HG02884 (cell line): ENCODE measurements at regions not wholly inside any gene's neighbourhood (a gene's known extent, or its start where the extent isn't known, plus 50 kb on each side); places are given as distances from the start of the nearest gene placed in this dataset.

ENCODE experiments used
- ATAC-seq: cut with Tn5 transposase; IDR thresholded peaks from one replicate; pipeline ENCODE4 v1.9.1; 2021; ENCODE audit warnings: mild to moderate bottlenecking, moderate library complexity; ENCODE audit not compliant: unreplicated experiment

DNA sequence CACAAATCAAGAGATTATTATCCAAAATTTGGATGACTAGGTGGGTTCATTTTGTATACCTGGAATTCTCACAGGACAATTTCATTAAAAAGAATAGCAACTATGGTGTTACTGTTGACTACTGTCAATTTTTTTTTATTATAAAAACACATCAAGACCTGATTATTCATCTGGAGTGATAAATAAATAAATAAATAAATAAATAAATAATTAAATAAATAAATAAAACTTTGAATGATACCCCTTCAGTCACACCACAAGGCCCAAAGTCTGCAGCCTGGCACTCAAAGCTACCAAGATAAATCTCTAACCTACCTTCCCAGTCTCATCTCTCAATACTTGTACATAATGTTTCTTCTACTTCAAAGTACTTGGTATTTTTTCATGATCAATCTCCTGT, 294.0 kb upstream of the KLHL29 start:
- no peak for ATAC-seq

GRCh38 chr2:23091900-23092299, 293.1 kb upstream of the KLHL29 start:
- ATAC-seq: no peak

DNA sequence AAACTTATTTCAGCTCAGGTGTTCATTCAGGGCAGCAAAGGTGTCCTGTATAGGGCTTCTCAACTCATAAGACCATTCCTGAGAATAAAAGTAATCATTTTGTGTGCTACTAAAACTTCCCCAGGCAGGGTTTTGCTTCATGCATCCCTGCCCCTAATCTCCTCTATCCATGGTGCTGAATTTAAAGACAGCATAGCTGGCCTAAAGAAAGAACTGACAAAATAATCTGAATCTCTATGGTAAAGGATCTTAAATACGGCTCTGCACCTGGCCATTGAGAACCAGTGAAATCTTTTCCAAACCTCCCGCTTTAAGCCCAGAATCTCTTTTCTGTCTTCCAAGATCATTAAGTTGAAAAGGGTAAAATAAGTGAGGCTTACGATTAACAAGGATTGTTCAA, 292.1 kb upstream of the KLHL29 start:
- no peak for ATAC-seq

DNA sequence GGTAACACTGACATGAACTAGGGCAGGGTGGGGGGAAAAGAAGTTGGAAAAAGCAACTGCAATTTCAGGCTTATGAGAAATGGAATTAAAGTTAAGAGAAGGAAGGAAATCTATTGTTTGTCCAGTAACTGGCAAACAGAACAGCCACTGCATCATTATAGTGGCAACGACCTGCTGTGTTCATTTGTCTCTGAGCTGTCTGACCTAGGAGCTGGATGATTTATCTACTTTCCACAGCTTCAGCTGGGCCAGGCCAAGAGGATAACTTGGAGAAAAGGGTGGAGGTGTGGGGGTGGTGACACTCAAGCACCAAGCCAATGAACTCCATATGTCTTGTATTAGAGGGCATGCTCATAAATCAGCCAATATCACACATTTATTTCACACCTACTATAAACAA, 291.5 kb upstream of the KLHL29 start:
- no peak for ATAC-seq

- no peak for ATAC-seq
Measured at GRCh38 chr2:23096906-23097602, 287.9 kb upstream of the KLHL29 start.

- ATAC-seq: no peak
Measured at GRCh38 chr2:23100406-23100805, 284.6 kb upstream of the KLHL29 start.

GRCh38 chr2:23106242-23106785, 278.7 kb upstream of the KLHL29 start:
- no peak for ATAC-seq

- ATAC-seq: no peak
Measured at GRCh38 chr2:23107327-23107941, 277.5 kb upstream of the KLHL29 start.

DNA sequence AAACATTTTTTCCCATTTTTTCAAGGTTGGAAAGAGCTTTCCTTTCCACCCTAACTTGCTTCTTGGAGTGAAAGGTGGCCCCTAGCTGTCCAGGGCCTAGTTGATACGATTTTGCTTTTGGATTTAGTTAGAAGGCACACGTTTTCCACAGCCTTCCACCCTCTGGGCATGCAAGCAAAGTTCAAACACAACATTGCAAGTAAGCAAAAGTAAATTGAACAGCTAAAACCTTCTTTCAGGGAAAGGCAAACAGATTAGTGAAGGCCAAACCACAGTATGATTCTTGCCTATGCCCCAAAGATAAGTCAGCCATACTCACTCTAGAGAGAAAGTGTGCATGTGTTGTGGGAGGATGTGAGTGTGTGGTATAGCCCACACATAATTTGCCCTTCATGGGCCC, 273.7 kb upstream of the KLHL29 start:
- no peak for ATAC-seq

DNA sequence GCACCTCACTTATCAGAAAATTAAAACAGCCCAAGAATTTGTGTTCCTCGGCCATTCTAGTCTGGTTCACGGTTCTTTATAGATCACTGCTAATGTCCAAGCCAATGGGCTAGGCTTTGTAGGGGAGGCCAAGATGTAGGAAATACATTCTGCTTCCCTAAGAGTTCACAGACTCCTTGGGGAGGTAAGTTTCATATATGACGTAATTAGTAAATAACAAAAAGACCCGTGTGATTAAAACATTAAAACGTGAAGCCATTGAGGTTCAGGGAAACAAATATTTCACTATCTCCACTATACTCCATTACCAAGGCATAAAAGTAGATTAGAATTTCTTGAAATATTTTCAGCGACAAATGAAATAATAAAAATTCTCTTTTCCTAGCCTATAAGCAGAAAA, 272.5 kb upstream of the KLHL29 start:
- ATAC-seq: no peak

DNA sequence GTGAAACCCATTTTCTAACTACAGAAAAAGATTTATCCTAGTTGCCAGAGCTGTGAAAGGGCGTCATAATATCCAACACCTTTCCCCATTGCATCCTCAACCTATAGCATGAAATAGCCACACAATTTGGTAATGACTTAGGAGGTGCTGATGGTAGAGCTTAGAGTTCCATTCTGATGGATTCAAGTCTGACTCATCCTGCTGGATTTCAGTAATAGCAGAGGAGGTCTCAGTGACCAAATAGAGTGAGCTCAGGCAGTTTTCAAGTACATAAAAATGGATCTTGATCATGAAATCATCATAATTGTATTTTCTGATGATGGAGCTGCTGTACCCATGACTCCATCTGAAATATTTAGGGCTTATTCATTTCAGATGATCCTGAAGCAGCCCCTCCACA, 270.7 kb upstream of the KLHL29 start:
- no peak for ATAC-seq

DNA sequence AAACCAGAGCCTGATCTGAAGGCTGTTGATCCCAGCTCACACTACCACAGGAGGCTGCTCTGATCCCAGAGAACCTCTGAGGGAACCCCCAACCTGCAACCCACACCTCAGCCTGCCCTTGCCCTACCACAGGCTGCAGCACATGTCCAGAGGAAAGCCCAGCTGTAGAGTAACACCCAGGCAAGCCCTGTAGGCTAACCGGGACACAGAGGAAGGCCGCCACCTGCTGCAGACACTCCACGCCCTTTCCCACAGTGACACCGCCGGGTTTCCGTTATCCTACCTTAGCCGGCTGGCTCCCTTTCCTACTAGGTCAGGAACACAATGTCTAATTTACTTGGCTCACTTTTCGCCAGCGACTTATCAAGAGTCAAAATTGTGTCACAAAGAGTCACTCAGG, 266.7 kb upstream of the KLHL29 start:
- no peak for ATAC-seq

DNA sequence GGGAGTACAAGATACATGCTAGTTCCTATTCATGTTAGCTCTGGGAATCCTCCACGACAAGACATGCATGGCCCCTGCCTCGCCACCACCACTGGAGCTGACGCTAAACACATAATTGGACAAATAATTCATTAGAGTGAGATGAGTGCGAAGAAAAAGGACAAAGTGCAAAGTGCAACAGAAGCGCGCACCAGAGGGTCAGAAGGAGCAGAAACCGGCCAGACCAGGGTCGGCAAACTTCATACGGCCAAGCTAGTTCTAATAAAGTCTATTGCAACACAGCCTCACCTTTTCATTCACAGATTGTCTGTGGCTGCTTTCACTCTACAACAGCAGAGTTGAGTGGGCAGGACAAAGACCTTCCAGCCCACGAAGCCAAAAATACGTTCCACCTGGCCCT, 266.1 kb upstream of the KLHL29 start:
- no peak for ATAC-seq

- no peak for ATAC-seq
Measured at GRCh38 chr2:23120161-23120560, 264.8 kb upstream of the KLHL29 start.

DNA sequence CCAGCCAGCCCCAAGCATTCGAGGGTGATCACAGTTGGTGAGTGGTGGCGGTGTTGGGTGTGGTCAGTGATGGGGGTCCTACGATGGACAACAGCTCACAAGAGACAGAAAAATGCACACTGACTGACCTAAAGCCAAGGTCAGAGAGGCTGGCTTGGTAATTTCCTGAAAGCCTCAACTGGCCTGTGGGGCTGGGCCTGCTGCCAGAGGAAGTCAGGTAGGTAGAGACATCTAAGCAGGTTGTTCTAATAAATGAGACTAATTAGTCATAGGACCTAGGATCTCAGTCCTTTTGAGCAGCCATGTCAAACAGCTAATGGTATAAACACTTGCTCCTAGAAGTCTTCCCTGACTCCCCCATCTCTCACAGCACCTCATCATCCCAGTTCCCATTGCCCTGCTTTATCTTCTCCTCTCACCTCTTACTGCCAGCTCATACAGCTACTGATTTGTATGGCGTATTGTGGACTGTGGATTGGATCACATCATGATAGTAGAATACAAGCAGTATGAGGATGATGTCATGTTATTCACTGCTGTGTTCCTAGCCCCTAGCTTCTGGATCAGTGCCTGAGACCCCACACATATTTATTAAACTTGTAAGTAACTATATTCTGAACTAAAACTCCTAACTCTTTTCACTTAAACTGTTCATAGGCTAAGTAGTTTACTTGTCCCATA, 262.9 kb upstream of the KLHL29 start:
- ATAC-seq: no peak

GRCh38 chr2:23122681-23123215, 262.2 kb upstream of the KLHL29 start:
- ATAC-seq: no peak

DNA sequence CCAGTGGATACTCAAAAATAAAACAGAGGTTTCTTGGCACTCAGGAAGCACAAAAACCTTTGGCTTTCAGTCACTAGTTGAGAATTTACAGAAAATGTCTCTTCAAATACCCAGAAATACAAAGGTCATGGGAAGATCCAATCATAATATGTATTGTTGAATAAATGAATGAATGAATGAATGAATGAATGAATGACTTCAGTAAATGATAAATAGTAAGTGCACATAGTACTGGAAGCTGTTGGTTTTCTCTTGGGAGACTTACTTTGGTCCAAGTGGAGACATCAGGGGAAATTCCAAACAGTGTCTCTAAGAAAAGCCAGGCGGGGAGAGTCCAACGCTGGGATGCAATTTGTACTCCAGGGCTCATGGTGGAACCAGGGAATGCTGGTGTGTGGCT, 261.3 kb upstream of the KLHL29 start:
- no peak for ATAC-seq

GRCh38 chr2:23124214-23124750, 260.7 kb upstream of the KLHL29 start:
- ATAC-seq: no peak

GRCh38 chr2:23127465-23127864, 257.5 kb upstream of the KLHL29 start:
- ATAC-seq: no peak

- no peak for ATAC-seq
Measured at GRCh38 chr2:23128684-23129292, 256.2 kb upstream of the KLHL29 start.

DNA sequence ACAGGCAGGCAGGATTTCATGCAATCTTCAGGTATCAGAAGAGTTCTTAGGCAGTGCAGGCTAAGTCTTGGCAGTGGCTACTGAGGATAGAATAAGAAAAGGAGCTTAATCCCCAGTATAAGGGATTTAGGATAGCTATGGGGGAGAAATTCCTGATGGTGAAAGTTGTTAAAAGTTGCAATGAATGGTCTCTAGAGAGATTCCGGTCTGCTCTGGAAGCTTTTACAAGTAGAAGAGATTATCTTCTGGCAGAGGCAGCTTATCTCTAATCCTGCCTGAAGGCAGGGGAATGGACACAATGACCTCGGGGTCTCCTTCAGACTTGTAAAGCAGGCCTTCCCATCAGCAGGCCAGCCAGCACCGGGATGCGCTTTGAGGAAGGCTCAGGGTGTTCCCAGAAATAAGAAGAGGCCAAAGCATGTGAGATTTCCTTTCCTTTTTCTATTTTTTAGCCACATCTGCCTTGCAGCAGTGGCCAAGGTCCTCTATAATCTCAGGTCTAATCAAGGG, 253.9 kb upstream of the KLHL29 start:
- ATAC-seq: no peak
